Neutrophil (primary cell): ENCODE measurements at regions not wholly inside any gene's neighbourhood (a gene's known extent, or its start where the extent isn't known, plus 50 kb on each side); places are given as distances from the start of the nearest gene placed in this dataset.

Experiments used
- H3K27ac ChIP-seq: fragments of 200-600 bp; sonication (generic); 2 replicates; pipeline ENCODE4 v1.5.1; 2016; ENCODE audit warnings: mild to moderate bottlenecking, moderate library complexity
- H3K27me3 ChIP-seq: fragments of 200-600 bp; sonication (generic); 2 replicates; pipeline ENCODE4 v1.6.0; 2016; ENCODE audit warnings: mild to moderate bottlenecking
- H3K36me3 ChIP-seq: fragments of 200-600 bp; sonication (generic); 2 replicates; pipeline ENCODE4 v1.5.1; 2017
- H3K4me1 ChIP-seq, 2 experiments: fragments of 200-600 bp in 1 of 2; sonication (generic) in 1 of 2; 1 replicate in 1 of 2; 2 replicates in 1 of 2; pipeline versions ENCODE4 v1.5.1 to v1.6.1; 2013 to 2016; ENCODE audit warnings: low read depth in 1 of 2, low read length in 1 of 2, mild to moderate bottlenecking in 1 of 2, moderate library complexity in 1 of 2; ENCODE audit not compliant: control insufficient read depth in 1 of 2, insufficient read depth in 1 of 2
- H3K4me3 ChIP-seq, 2 experiments: fragments of 200-600 bp in 1 of 2; sonication (generic) in 1 of 2; 1 replicate in 1 of 2; 2 replicates in 1 of 2; pipeline ENCODE4 v1.5.1; 2013 to 2016; ENCODE audit warnings: low read depth in 1 of 2, low read length in 1 of 2, mild to moderate bottlenecking in 1 of 2, moderate library complexity in 1 of 2
- H3K9me3 ChIP-seq: fragments of 200-600 bp; sonication (generic); 2 replicates; pipeline ENCODE4 v1.5.1; 2016
- TF ChIP-seq, protein P1 (sequence below): fragments of 200-600 bp; sonication (generic); IDR thresholded peaks from 2 replicates; pipeline ENCODE4 v1.5.1; 2016; ENCODE audit warnings: antibody characterized with exemption

DNA sequence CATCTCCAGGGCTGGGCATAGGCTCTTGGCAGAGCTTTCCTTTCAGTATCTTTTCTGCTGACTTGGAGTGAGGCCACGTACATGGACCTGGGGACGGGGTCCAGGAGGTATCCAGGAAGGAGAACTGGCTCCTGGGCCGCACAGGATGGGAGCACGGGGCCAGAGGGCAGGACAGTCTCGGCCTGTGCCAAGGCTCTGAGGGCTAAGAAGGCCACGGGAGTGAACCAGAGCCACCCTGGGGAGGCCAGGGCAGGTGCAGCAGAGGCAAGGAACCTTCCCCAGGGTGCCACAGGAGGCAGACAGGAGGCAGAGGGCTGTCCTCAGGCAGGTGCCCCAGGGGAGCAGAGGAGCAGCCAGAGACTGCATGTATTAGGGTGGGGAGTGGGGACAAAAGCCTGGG is 50.3 kb downstream of the PLXNA1 start:
- no peak overlapping the region for H3K4me3 ChIP-seq
- H3K27ac ChIP-seq: no peak overlapping the region
- H3K36me3 ChIP-seq: no peaks in the 10 kb centered on the region
- H3K27me3 ChIP-seq: no peaks in the 10 kb centered on the region
- TF ChIP-seq, protein P1, sequence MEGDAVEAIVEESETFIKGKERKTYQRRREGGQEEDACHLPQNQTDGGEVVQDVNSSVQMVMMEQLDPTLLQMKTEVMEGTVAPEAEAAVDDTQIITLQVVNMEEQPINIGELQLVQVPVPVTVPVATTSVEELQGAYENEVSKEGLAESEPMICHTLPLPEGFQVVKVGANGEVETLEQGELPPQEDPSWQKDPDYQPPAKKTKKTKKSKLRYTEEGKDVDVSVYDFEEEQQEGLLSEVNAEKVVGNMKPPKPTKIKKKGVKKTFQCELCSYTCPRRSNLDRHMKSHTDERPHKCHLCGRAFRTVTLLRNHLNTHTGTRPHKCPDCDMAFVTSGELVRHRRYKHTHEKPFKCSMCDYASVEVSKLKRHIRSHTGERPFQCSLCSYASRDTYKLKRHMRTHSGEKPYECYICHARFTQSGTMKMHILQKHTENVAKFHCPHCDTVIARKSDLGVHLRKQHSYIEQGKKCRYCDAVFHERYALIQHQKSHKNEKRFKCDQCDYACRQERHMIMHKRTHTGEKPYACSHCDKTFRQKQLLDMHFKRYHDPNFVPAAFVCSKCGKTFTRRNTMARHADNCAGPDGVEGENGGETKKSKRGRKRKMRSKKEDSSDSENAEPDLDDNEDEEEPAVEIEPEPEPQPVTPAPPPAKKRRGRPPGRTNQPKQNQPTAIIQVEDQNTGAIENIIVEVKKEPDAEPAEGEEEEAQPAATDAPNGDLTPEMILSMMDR: no peak
- no peaks in the 10 kb centered on the region for H3K4me1 ChIP-seq
- H3K9me3 ChIP-seq: no peaks in the 10 kb centered on the region

DNA sequence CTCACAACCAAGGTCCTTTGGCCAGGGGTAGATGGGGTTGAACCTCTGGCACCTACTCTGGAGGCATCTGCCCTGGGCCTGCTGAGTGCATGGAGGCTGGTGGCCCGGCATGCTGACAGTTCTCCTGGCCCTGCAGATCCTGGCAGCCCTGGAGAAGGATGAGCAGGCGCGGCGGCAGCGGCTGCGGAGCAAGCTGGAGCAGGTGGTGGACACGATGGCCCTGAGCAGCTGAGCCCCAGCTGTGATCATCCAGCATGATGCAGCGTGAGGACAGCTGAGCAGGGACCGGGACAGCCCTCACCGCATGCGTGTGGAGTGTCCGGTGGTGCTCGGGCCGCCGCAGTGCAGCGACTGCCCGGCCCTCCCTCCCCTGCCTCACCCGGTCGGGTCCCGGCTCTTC is 50.9 kb downstream of the PLXNA1 start:
- Histone ChIP-seq H3K27ac (no peak overlapping the region), H3K36me3 (no peaks in the 10 kb centered on the region), H3K27me3 (no peaks in the 10 kb centered on the region), H3K9me3 (no peaks in the 10 kb centered on the region), H3K4me3 (no peak overlapping the region), H3K4me1 (no peaks in the 10 kb centered on the region)
- TF ChIP-seq, protein P1: no peak

DNA sequence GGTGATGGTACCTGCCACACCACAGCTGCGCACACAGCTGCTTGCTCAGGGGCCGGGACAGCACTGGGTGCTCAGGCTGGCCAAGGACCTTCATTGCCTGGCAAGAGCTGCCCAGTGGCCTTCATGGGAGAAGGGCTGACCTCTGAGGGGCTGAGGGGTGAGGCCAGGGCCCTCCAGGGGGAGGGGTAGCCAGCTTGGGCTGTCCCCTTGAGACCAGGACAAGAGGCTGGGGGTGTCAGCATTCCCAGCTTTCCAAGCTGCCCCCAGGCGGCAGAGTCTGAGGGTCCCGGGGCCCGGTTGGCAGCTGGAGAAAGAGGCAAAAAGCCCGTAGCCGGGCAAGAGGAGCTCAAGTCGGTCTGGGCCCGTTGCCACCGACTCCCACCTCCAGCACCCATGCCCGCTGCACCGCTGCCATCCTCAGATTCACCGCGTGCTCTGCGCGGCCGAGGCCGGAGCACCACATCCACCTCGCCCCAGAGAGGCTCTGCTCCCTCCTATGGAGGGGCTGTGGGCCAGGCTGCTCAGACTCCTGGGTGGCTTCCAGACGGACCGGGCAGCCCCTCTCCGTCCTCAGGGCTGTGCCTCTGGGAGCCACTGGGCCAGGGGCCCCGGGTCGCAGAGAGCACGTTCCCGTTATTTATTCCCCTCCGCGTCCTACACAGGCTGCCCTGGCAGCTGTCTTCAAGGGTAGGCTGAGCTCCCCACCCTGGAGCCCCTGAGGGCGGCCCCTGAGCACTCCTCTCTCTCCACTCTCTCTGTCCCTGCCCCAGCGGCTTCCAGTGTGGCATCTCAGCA is 51.5 kb downstream of the PLXNA1 start:
- Histone ChIP-seq H3K27ac (no peak overlapping the region), H3K9me3 (no peaks in the 10 kb centered on the region), H3K4me3 (no peak overlapping the region), H3K36me3 (no peaks in the 10 kb centered on the region), H3K27me3 (no peaks in the 10 kb centered on the region), H3K4me1 (no peaks in the 10 kb centered on the region)
- TF ChIP-seq, protein P1: no peak

DNA sequence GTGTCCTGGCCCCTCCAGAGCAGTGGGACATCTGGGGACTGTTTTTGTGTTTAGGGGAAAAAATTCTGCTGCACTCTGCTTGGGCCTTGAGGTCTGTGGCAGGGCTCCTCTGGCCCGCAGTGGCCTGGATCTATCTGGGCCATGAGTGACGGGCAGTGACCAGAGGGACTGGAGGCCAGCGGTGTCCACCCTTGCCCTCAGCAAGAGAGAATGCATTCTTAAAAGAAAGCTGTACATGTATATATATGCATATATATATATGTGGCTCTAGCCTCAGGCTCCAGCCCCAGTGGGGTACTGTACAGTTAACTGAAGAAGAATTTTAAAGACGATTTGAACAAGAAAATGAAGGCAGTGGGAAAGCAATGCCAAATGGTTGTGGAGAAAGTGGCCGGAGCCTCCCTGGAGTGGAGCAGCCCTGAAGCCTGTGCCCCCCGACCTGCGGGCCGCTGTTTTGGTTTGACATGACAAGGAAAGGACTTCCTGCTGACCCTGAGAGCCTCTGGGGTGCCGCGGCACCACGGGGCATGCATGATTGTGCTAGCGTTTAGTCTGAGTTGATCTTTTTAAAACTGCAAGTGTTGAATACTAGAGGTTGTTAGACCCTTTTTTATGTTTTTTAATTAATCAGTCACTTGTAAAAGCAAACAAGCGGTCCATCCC is 52.2 kb downstream of the PLXNA1 start:
- H3K4me1 ChIP-seq: no peaks in the 10 kb centered on the region
- H3K27me3 ChIP-seq: no peaks in the 10 kb centered on the region
- no peak overlapping the region for H3K27ac ChIP-seq
- no peaks in the 10 kb centered on the region for H3K36me3 ChIP-seq
- TF ChIP-seq, protein P1: no peak
- no peaks in the 10 kb centered on the region for H3K9me3 ChIP-seq
- H3K4me3 ChIP-seq: no peak overlapping the region

DNA sequence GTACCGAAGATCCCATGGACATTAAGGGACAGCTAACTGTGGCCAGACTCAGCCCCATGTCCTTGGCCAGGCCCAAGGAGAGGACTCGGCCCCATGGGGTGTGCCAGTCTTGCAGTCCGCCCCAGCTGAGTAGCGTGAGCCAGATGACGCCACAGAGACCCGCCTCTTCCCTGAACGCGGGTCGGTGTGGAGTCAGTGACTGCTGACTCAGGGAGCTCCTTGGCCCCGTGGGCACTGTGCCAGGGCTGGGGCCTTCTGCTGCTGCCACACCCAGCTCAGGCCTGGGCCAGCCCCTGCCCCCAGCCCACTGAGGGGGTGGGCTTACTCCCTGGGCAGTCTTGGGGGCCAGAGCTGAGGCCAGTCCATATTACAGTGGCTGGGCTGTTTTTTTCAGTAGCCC is 52.8 kb downstream of the PLXNA1 start:
- TF ChIP-seq, protein P1: no peak
- Histone ChIP-seq H3K27ac (no peak overlapping the region), H3K4me1 (no peaks in the 10 kb centered on the region), H3K9me3 (no peaks in the 10 kb centered on the region), H3K27me3 (no peaks in the 10 kb centered on the region), H3K4me3 (no peak overlapping the region), H3K36me3 (no peaks in the 10 kb centered on the region)
